Activated CD8-positive, alpha-beta T cell treated with anti-CD3 and anti-CD28 coated beads for 36 hours (primary cell): ENCODE measurements at regions not wholly inside any gene's neighbourhood (a gene's known extent, or its start where the extent isn't known, plus 50 kb on each side); places are given as distances from the start of the nearest gene placed in this dataset.
"Not testable (repeated sequence)": the region's sequence is repeated elsewhere in the genome, so short reads cannot be mapped to it uniquely, and the experiment has no call there.

Experiments
- ATAC-seq: fragments of 200-7000 bp; cut with Tn5 transposase; one replicate; pipeline ENCODE4 v1.10.0; 2021; ENCODE audit warnings: mild to moderate bottlenecking, moderate library complexity
- CTCF ChIA-PET: fragments of 350-600 bp; sonication (Branson Sonifier 250); formaldehyde crosslinking; loops from one replicate; lab custom pipeline; 2021; ENCODE audit warnings: antibody characterized with exemption; lab: Charles Lee
- POLR2A ChIA-PET: fragments of 350-600 bp; sonication (Branson Sonifier 250); formaldehyde crosslinking; loops from one replicate; lab custom pipeline; 2021; ENCODE audit warnings: antibody characterized with exemption; lab: Charles Lee
- DNase-seq: peaks from one replicate; pipeline ENCODE4 v3.0.0-alpha.2; 2020
- H3K27ac Mint-ChIP-seq: one replicate; pipeline ENCODE4 v1.8.0; 2021; ENCODE audit warnings: mild to moderate bottlenecking, mixed read lengths
- H3K27me3 Mint-ChIP-seq: one replicate; pipeline ENCODE4 v1.8.0; 2021; ENCODE audit warnings: mixed read lengths
- H3K36me3 Mint-ChIP-seq: one replicate; pipeline ENCODE4 v1.8.0; 2021; ENCODE audit warnings: low read depth, mixed read lengths
- H3K4me1 Mint-ChIP-seq: one replicate; pipeline ENCODE4 v1.8.0; 2021; ENCODE audit warnings: low read depth, mixed read lengths
- H3K4me3 Mint-ChIP-seq: one replicate; pipeline ENCODE4 v1.8.0; 2021; ENCODE audit warnings: mild to moderate bottlenecking, moderate library complexity, mixed read lengths
- H3K9me3 Mint-ChIP-seq: one replicate; pipeline ENCODE4 v1.8.0; 2021; ENCODE audit warnings: mixed read lengths
- CTCF ChIP-seq: fragments of 200-600 bp; IDR thresholded peaks from one replicate; pipeline ENCODE4 v1.8.0; 2022; ENCODE audit warnings: antibody characterized with exemption, mild to moderate bottlenecking
- intact Hi-C: fragments of 100-400 bp; cut with micrococcal nuclease; formaldehyde crosslinking; loops from one replicate; pipeline ENCODE4 v1.10.0; 2022

GRCh38 chr3:164004205-164004604 lies 1074.1 kb downstream of the SI start:
- POLR2A ChIA-PET: no interaction called here

DNA sequence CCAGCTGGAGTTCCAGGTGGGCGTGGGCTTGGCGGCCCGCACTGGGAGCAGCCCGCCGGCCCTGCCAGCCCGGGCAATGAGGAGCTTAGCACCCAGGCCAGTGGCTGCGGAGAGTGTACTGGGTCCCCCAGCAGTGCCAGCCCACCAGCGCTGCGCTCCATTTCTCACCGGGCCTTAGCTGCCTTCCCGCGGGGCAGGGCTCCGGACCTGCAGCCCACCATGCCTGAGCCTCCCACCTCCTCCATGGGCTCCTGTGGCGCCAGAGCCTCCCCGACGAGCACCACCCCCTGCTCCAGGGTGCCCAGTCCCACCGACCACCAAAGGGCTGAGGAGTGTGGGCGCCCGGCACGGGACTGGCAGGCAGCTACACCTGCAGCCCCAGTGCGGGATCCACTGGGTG lies 1075.3 kb downstream of the SI start:
- H3K4me1 Mint-ChIP-seq, H3K27ac Mint-ChIP-seq, CTCF ChIA-PET, H3K9me3 Mint-ChIP-seq, intact Hi-C loops, POLR2A ChIA-PET, H3K27me3 Mint-ChIP-seq, DNase-seq, H3K4me3 Mint-ChIP-seq, ATAC-seq, H3K36me3 Mint-ChIP-seq: not testable (repeated sequence)

More at GRCh38 chr3:164004205-164004604, 1074.1 kb downstream of the SI start:
- DNase-seq (no peak), ATAC-seq (no peak)
- H3K4me3 Mint-ChIP-seq: no peak overlapping the region
- no peak overlapping the region for H3K27ac Mint-ChIP-seq
- CTCF ChIA-PET: no interaction called here
- peaks cover 2% of the 10 kb centered on the region for H3K9me3 Mint-ChIP-seq
- no peaks in the 10 kb centered on the region for H3K4me1 Mint-ChIP-seq
- TF ChIP-seq CTCF: no peak
- H3K36me3 Mint-ChIP-seq: no peaks in the 10 kb centered on the region
- intact Hi-C loops: no loop called here
- H3K27me3 Mint-ChIP-seq: no peaks in the 10 kb centered on the region

DNA sequence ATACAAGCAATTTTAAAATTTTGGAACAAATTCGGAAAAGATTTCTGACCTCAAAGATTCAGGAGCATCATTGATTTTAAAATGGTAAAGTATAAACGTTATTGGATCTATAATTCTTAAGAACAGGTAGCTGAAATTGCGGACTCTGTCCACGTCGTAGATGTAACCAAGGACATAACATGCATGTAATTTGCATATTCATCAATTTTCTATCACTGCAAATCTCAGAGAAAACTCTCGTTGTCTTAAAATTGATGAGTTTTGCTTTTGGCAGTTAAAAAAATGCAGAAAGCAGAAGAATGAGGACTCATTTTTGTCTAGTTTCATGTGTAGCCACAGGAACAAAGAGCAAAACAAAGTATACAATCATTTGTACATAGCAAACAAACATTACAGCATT lies 1094.4 kb downstream of the SI start:
- peaks cover 8% of the 10 kb centered on the region for H3K9me3 Mint-ChIP-seq
- DNase-seq: no peak
- CTCF ChIA-PET: no interaction called here

GRCh38 chr3:163971861-163972260 lies 1106.4 kb downstream of the SI start:
- no peak for TF ChIP-seq CTCF
- Mint-ChIP-seq H3K4me1 (no peaks in the 10 kb centered on the region), H3K9me3 (peaks cover 2% of the 10 kb centered on the region), H3K27me3 (no peaks in the 10 kb centered on the region), H3K27ac (no peak overlapping the region), H3K4me3 (no peak overlapping the region), H3K36me3 (no peaks in the 10 kb centered on the region)
- ChIA-PET POLR2A (no interaction called here), CTCF (no interaction called here)
- intact Hi-C loops: no loop called here
- DNase-seq: no peak
- ATAC-seq: no peak

More for the DNA sequence above, 1094.4 kb downstream of the SI start:
- H3K27me3 Mint-ChIP-seq: no peaks in the 10 kb centered on the region
- POLR2A ChIA-PET: no interaction called here
- intact Hi-C loops: no loop called here
- H3K36me3 Mint-ChIP-seq: no peaks in the 10 kb centered on the region
- no peak overlapping the region for H3K4me3 Mint-ChIP-seq
- no peaks in the 10 kb centered on the region for H3K4me1 Mint-ChIP-seq
- no peak for TF ChIP-seq CTCF
- no peak overlapping the region for H3K27ac Mint-ChIP-seq
- no peak for ATAC-seq

- intact Hi-C loops: no loop called here
- ChIA-PET CTCF (no interaction called here), POLR2A (no interaction called here)
- H3K4me3 Mint-ChIP-seq: no peak overlapping the region
- H3K4me1 Mint-ChIP-seq: no peaks in the 10 kb centered on the region
- H3K27ac Mint-ChIP-seq: no peak overlapping the region
- no peaks in the 10 kb centered on the region for H3K27me3 Mint-ChIP-seq
- H3K36me3 Mint-ChIP-seq: no peaks in the 10 kb centered on the region
- DNase-seq: no peak
- no peak for ATAC-seq
- H3K9me3 Mint-ChIP-seq: peaks cover 7% of the 10 kb centered on the region
- no peak for TF ChIP-seq CTCF
Measured at GRCh38 chr3:163957072-163957471, 1121.2 kb downstream of the SI start.

DNA sequence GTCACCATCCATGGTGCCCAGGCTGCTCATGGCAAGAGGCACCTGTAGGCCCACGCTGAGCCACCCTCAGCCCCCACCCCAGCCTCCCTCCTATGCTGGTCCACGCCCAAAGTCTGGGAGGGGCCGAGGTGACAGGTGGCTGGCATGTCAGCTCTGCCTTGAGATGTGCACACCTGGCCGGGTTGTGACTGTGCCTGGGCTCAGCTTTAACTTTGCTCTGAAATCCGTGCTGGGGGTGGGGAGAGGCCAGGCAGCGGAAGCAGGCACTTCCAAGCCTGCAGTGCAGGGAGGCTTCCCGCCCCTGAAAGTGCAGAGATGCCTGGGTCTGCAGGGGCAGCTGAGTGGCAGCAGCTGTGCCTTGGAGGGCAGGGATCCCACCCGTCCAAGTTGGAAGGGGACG lies 1124.8 kb downstream of the SI start:
- intact Hi-C loops: no loop called here
- no peak for TF ChIP-seq CTCF
- Mint-ChIP-seq H3K4me3 (no peak overlapping the region), H3K9me3 (peaks cover 3% of the 10 kb centered on the region), H3K36me3 (no peaks in the 10 kb centered on the region), H3K4me1 (no peaks in the 10 kb centered on the region), H3K27ac (no peak overlapping the region), H3K27me3 (no peaks in the 10 kb centered on the region)
- CTCF ChIA-PET: no interaction called here
- no peak for DNase-seq
- POLR2A ChIA-PET: no interaction called here
- no peak for ATAC-seq
